Heart right ventricle (tissue), 16 donors: ENCODE measurements at regions not wholly inside any gene's neighbourhood (a gene's known extent, or its start where the extent isn't known, plus 50 kb on each side); places are given as distances from the start of the nearest gene placed in this dataset.

ENCODE experiments used
- ATAC-seq, 8 donors: fragments of 200-7000 bp; cut with Tn5 transposase; one replicate each; pipeline ENCODE4 v1.9.1; 2020; ENCODE audit warnings: mild to moderate bottlenecking in 8 of 8, moderate library complexity in 8 of 8, moderate number of reproducible peaks in 1 of 8
- DNase-seq, 2 donors: peaks; one replicate each; pipeline ENCODE4 v3.0.0-alpha.2; 2020
- H3K27ac ChIP-seq, 10 donors: fragments of 200-600 bp; sonication (generic) in 2 of 10; one replicate each; pipeline versions ENCODE4 v1.5.0 to v1.8.0; 2020 to 2022; ENCODE audit warnings: mild to moderate bottlenecking in 3 of 10
- H3K27me3 ChIP-seq, 7 donors: fragments of 200-600 bp; one replicate each; pipeline ENCODE4 v1.8.0; 2021 to 2022; ENCODE audit warnings: mild to moderate bottlenecking in 2 of 7
- H3K36me3 ChIP-seq, 9 donors: fragments of 200-600 bp; sonication (generic) in 1 of 9; one replicate each; pipeline versions ENCODE4 v1.5.0 to v1.8.0; 2020 to 2022; ENCODE audit warnings: mild to moderate bottlenecking in 2 of 9
- H3K4me1 ChIP-seq, 9 donors: fragments of 200-600 bp; sonication (generic) in 1 of 9; one replicate each; pipeline versions ENCODE4 v1.5.0 to v1.8.0; 2020 to 2022; ENCODE audit warnings: mild to moderate bottlenecking in 4 of 9
- H3K4me3 ChIP-seq, 10 donors: fragments of 200-600 bp; sonication (generic) in 2 of 10; one replicate each; pipeline versions ENCODE4 v1.5.0 to v1.8.0; 2020 to 2022; ENCODE audit warnings: mild to moderate bottlenecking in 7 of 10, moderate library complexity in 2 of 10
- H3K9me3 ChIP-seq, 11 donors: fragments of 200-600 bp in 10 of 11; sonication (generic) in 2 of 11; one replicate each; pipeline versions ENCODE4 v1.5.0 to v1.8.0; 2013 to 2022; ENCODE audit warnings: mild to moderate bottlenecking in 2 of 11, control low read depth in 1 of 11, moderate library complexity in 1 of 11
- WGBS, 2 donors: extraction: QIAGEN DNeasy Blood & Tissue Kit; methylation state at CpG; one replicate each; pipeline ENCODE4 v1.1.7; 2013; ENCODE audit warnings: inconsistent platforms in 1 of 2; 5-methylcytosine and 5-hydroxymethylcytosine counted together
- intact Hi-C, 10 donors: fragments of 100-400 bp; cut with DNase I; formaldehyde crosslinking; loops; one replicate each; pipeline versions ENCODE4 v1.11.1 to v1.14.2; 2022
- TF ChIP-seq, protein P1 (sequence below), 9 donors: fragments of 200-600 bp; sonication (generic) in 2 of 9; IDR thresholded peaks; one replicate each; pipeline versions ENCODE4 v1.5.0 to v1.8.0; 2021 to 2022; ENCODE audit warnings: antibody characterized with exemption in 9 of 9, mild to moderate bottlenecking in 5 of 9, moderate library complexity in 1 of 9
- donor health status: Arrhythmogenic right ventricular cardiomyopathy.
- donor health status: ischemic (EF 13 %, LVEDD 7.1; RV severe dilation, severe dysfunction).
- donor health status: healthy with polysubstance abuse.
- donor health status: DM: no; HTN: yes; CAD: no.
- donor health status: DM: no; HTN: no; CAD: no.
- donor health status: ischemic (EF 25% LVEDD 6.9; RV normal size, moderate dysfunction).
- donor health status: ischemic (EF 25% LVEDD 5.7; RV mildly dilated, moderate dysfunction).
- donor health status: healthy.
- donor health status: DM: yes; HTN: yes; CAD: no.
- donor health status: Ischemic cardiomyopathy.
- donor health status: ischemic (EF 35%, LVEDD 5.7; RV mildly dilated, moderate dysfunction).
- donor health status: nonischemic (EF 11% LVEDD 7.7; RV severe dilation, severe dysfunction).
- donor health status: DM: yes; HTN: yes; CAD: no.
- donor health status: PGD.
- donor health status: ischemic (EF 29% LVEDD 5.4; RV normal size, mild dysfunction).
- donor health status: nonischemic (EF 23%, LVEDD 6.1; RV moderate dilation, normal function).

- DNase-seq (no peak), ATAC-seq (no peak)
- TF ChIP-seq, protein P1, sequence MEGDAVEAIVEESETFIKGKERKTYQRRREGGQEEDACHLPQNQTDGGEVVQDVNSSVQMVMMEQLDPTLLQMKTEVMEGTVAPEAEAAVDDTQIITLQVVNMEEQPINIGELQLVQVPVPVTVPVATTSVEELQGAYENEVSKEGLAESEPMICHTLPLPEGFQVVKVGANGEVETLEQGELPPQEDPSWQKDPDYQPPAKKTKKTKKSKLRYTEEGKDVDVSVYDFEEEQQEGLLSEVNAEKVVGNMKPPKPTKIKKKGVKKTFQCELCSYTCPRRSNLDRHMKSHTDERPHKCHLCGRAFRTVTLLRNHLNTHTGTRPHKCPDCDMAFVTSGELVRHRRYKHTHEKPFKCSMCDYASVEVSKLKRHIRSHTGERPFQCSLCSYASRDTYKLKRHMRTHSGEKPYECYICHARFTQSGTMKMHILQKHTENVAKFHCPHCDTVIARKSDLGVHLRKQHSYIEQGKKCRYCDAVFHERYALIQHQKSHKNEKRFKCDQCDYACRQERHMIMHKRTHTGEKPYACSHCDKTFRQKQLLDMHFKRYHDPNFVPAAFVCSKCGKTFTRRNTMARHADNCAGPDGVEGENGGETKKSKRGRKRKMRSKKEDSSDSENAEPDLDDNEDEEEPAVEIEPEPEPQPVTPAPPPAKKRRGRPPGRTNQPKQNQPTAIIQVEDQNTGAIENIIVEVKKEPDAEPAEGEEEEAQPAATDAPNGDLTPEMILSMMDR (IDR thresholded peaks at IDR 0.05): no peak
- no peak overlapping the region for H3K4me3 ChIP-seq
- WGBS, 2 donors: 17 to 22% methylated on average over 12 of the region's 12 CpGs
- no peak overlapping the region for H3K27ac ChIP-seq
- no peaks in the 10 kb centered on the region for H3K36me3 ChIP-seq
- peaks cover 6 to 54% (median 46%) of the 10 kb centered on the region in 7 donors for H3K27me3 ChIP-seq
- peaks cover 0 to 16% (median 0%) of the 10 kb centered on the region in 9 donors for H3K4me1 ChIP-seq
- no peaks in the 10 kb centered on the region for H3K9me3 ChIP-seq
- intact Hi-C loops: no loop called here
Measured at GRCh38 chr1:25006770-25007169, 76.7 kb upstream of the RUNX3 start.

GRCh38 chr1:25004355-25004754 lies 74.3 kb upstream of the RUNX3 start:
- H3K27me3 ChIP-seq: peaks cover 3 to 44% (median 42%) of the 10 kb centered on the region in 7 donors
- no peak overlapping the region for H3K27ac ChIP-seq
- 74 to 87% methylated on average over 2 of the region's 2 CpGs for WGBS, 2 donors
- intact Hi-C loops: no loop called here
- no peaks in the 10 kb centered on the region for H3K36me3 ChIP-seq
- no peak overlapping the region for H3K4me3 ChIP-seq
- ATAC-seq (no peak), DNase-seq (no peak)
- H3K9me3 ChIP-seq: no peaks in the 10 kb centered on the region
- TF ChIP-seq, protein P1 (IDR thresholded peaks at IDR 0.05): no peak
- H3K4me1 ChIP-seq: peaks cover 0 to 16% (median 0%) of the 10 kb centered on the region in 9 donors

DNA sequence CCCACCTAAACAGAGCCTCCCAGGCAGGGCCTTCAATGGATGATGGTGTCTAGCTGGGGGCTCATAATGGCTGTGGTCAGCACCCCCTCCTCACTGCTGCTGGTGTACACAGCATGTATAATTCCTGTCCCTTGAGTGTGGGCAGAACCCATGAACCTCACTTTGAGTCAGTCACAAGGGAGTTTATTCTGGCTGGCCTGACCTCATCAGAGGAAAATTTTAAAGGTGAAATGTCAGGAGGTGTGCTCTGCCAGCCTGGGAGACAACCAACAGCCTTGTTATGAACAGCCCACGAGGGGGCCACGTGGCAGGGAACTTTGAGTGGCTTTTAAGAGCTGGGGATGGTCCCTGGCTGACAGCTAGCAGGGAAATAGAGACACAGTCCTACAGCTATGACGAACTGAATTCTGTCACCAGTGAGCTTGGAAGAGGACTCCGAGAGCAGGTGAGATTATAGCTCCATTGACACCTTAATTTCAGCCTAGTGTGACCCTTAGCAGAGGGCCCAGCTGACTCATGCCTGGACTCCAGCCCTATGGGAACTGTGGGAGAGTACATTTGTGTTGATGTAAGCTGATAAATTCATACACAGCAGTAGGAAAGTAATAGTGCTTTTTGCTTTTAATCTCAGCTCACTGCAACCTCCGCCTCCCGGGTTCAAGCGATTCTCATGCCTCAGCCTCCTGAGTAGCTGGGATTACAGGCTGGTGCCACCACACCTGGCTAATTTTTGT lies 73.5 kb upstream of the RUNX3 start:
- Histone ChIP-seq H3K27ac (no peak overlapping the region), H3K27me3 (peaks cover 3 to 37% (median 36%) of the 10 kb centered on the region in 7 donors), H3K36me3 (no peaks in the 10 kb centered on the region), H3K4me3 (no peak overlapping the region), H3K4me1 (peaks cover 0 to 16% (median 0%) of the 10 kb centered on the region in 9 donors), H3K9me3 (no peaks in the 10 kb centered on the region)
- WGBS, 2 donors: 89% methylated on average over 7 of the region's 7 CpGs
- intact Hi-C loops: no loop called here
- ATAC-seq (peak in 1 of 8 donors; percentile 26), DNase-seq (no peak)
- TF ChIP-seq, protein P1 (IDR thresholded peaks at IDR 0.05): no peak

DNA sequence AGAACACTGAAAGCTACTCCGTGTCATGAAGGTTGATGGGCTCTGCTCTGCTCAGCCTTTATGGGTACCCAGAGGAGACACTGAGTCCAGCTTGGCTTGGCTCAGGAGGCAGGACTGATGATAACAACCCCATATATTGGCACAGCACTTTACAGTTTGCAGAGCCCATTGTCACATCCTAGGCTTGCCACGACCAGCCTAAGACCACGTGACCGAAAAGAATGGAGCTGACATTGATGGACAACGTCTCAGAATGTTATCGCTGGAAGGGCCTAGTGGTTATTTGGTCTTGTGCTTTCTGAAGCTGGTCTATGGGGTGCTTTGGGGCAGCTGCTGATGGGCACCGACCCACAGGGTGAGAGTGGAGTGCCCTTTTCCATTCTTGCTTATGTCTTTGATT lies 72.9 kb upstream of the RUNX3 start:
- peaks cover 0 to 16% (median 0%) of the 10 kb centered on the region in 9 donors for H3K4me1 ChIP-seq
- H3K36me3 ChIP-seq: no peaks in the 10 kb centered on the region
- no peak overlapping the region for H3K4me3 ChIP-seq
- intact Hi-C loops: no loop called here
- no peaks in the 10 kb centered on the region for H3K9me3 ChIP-seq
- TF ChIP-seq, protein P1 (IDR thresholded peaks at IDR 0.05): no peak
- DNase-seq (no peak), ATAC-seq (no peak)
- H3K27me3 ChIP-seq: peaks cover 3 to 31% (median 31%) of the 10 kb centered on the region in 7 donors
- H3K27ac ChIP-seq: no peak overlapping the region
- WGBS, 2 donors: 92% methylated on average over 7 of the region's 7 CpGs
